Spleen (tissue), 7 donors: ENCODE measurements at regions not wholly inside any gene's neighbourhood (a gene's known extent, or its start where the extent isn't known, plus 50 kb on each side); places are given as distances from the start of the nearest gene placed in this dataset.

Experiments used
- POLR2A ChIP-seq, 3 donors: fragments of 450-650 bp; IDR thresholded peaks; one replicate each; pipeline ENCODE4 v1.5.1; 2017; ENCODE audit warnings: antibody characterized with exemption in 3 of 3, mild to moderate bottlenecking in 1 of 3
- TF ChIP-seq, protein P1 (sequence below), 11 experiments: fragments of 200-600 bp in 7 of 11; fragments of 450-650 bp in 4 of 11; sonication (generic) in 4 of 11; IDR thresholded peaks in 8 of 11; conservative IDR thresholded peaks in 3 of 11; 1 replicate in 7 of 11; 2 replicates in 4 of 11; pipeline versions ENCODE4 v1.4.0 to v1.8.0; 2016 to 2021; ENCODE audit warnings: antibody characterized with exemption in 11 of 11, inconsistent platforms in 4 of 11, mild to moderate bottlenecking in 1 of 11
- donor health status: DM: no; HTN: no; CAD: no; lungs with moderate emphysema.
- donor health status: DM: no; HTN: no; CAD: no.
- donor health status: DM: no; HTN: no; CAD: no.

DNA sequence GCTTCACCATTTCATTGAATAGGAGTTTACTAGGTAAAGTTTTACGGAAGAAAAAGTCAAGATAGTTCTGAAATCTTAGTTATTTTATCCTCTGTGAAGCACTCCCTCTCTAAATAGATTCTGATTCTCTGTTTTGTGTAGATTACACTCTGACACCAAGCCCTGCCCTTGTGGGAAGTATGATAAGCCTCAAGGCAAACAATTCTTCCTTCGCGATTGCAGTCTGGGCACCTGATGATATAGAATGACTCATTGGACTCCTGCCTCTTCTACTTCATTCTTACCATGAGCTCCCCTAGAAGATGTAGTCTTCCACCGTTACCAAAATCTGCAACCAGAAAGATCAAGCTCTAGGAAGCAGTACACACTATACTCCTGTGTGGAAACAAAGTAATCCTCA, 626.9 kb upstream of the PTGER4 start:
- TF ChIP-seq, protein P1, sequence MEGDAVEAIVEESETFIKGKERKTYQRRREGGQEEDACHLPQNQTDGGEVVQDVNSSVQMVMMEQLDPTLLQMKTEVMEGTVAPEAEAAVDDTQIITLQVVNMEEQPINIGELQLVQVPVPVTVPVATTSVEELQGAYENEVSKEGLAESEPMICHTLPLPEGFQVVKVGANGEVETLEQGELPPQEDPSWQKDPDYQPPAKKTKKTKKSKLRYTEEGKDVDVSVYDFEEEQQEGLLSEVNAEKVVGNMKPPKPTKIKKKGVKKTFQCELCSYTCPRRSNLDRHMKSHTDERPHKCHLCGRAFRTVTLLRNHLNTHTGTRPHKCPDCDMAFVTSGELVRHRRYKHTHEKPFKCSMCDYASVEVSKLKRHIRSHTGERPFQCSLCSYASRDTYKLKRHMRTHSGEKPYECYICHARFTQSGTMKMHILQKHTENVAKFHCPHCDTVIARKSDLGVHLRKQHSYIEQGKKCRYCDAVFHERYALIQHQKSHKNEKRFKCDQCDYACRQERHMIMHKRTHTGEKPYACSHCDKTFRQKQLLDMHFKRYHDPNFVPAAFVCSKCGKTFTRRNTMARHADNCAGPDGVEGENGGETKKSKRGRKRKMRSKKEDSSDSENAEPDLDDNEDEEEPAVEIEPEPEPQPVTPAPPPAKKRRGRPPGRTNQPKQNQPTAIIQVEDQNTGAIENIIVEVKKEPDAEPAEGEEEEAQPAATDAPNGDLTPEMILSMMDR (IDR thresholded peaks at IDR 0.05 in 8 of 11, conservative IDR thresholded peaks at IDR 0.05 in 3 of 11), result no peak
- TF ChIP-seq POLR2A (IDR thresholded peaks at IDR 0.05), result no peak
